ENCODE measurements at regions not wholly inside any gene's neighbourhood (a gene's known extent, or its start where the extent isn't known, plus 50 kb on each side); places are given as distances from the start of the nearest gene placed in this dataset.

DNA sequence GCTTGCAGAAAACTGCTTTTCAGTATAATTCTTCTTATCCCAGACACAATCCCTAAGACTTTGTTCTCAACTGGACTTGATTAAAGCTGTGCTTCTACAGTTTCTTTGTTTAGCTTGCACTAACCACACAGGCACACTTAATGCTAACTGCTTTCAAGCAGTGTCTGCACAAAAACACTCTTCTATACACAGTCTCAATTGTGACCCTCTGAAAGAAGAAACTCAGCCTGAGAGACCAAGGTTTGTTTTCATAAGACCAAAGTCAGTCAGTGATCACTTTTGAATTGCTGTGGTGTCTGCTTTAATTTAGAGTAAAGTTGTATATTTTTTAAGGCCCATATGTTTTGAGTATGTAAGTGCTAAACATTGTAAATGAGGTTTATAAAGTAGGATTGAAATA lies 431.2 kb downstream of the KCTD12 start:
- Histone ChIP-seq H3K4me1 (ENCODE audit: low read length) (no peaks in the 10 kb centered on the region), H4K20me1 (ENCODE audit: insufficient read depth, low read length) (no peaks in the 10 kb centered on the region), H3K9me2 (replicated peaks; ENCODE audit: insufficient read depth, low read length) (no peaks in the 10 kb centered on the region), H3K4me3 (ENCODE audit: low read length) (no peak overlapping the region), H3F3A (ENCODE audit: insufficient read depth, low read length) (no peaks in the 10 kb centered on the region), H3K36me3 (replicated peaks; ENCODE audit: insufficient read depth, low read length) (no peaks in the 10 kb centered on the region), H3K27ac (ENCODE audit: low read length) (no peak overlapping the region), H3K79me2 (ENCODE audit: low read length) (no peaks in the 10 kb centered on the region), H3K27me3 (replicated peaks; ENCODE audit: insufficient read depth, low read length) (no peaks in the 10 kb centered on the region), H3K9me3 (replicated peaks; ENCODE audit: insufficient read depth, low read length) (no peaks in the 10 kb centered on the region), H3K4me2 (ENCODE audit: low read depth, low read length) (no peak overlapping the region), H3K9ac (ENCODE audit: low read length) (no peak overlapping the region), H2AFZ (ENCODE audit: low read length) (no peak overlapping the region)
- TF ChIP-seq EZH2 (optimal IDR thresholded peaks at IDR 0.05; ENCODE audit: low read depth, low read length) (no peak), EZH2phosphoT487 (IDR thresholded peaks at IDR 0.05; ENCODE audit: low read length) (no peak)
- TF ChIP-seq, protein P1, sequence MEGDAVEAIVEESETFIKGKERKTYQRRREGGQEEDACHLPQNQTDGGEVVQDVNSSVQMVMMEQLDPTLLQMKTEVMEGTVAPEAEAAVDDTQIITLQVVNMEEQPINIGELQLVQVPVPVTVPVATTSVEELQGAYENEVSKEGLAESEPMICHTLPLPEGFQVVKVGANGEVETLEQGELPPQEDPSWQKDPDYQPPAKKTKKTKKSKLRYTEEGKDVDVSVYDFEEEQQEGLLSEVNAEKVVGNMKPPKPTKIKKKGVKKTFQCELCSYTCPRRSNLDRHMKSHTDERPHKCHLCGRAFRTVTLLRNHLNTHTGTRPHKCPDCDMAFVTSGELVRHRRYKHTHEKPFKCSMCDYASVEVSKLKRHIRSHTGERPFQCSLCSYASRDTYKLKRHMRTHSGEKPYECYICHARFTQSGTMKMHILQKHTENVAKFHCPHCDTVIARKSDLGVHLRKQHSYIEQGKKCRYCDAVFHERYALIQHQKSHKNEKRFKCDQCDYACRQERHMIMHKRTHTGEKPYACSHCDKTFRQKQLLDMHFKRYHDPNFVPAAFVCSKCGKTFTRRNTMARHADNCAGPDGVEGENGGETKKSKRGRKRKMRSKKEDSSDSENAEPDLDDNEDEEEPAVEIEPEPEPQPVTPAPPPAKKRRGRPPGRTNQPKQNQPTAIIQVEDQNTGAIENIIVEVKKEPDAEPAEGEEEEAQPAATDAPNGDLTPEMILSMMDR (IDR thresholded peaks at IDR 0.05; ENCODE audit: low read length), result no peak
- DNase-seq, result no peak

DNA sequence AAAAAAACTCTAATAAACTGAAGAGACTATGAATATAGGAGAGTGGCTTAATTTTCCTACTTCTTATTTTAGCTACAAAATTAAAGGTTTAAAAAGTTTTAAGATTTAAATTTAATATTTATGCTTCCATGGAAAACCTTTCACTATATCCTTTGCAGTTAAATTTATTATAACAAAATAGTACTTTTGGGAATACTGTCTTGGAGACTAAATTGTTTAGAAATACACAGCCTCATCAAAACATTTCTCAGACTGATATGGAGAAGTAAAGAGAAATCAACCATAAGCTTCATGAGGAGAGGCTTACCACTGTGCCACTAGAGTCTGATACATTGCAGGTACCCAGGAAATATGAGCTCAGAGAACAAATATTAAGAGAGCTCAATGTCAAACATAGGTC lies 436.5 kb downstream of the KCTD12 start:
- no peaks in the 10 kb centered on the region for H4K20me1 ChIP-seq (ENCODE audit: insufficient read depth, low read length)
- DNase-seq, result no peak
- no peaks in the 10 kb centered on the region for H3K79me2 ChIP-seq (ENCODE audit: low read length)
- H3F3A ChIP-seq (ENCODE audit: insufficient read depth, low read length), result no peaks in the 10 kb centered on the region
- no peaks in the 10 kb centered on the region for H3K9me3 ChIP-seq (replicated peaks; ENCODE audit: insufficient read depth, low read length)
- H3K36me3 ChIP-seq (replicated peaks; ENCODE audit: insufficient read depth, low read length), result no peaks in the 10 kb centered on the region
- no peaks in the 10 kb centered on the region for H3K27me3 ChIP-seq (replicated peaks; ENCODE audit: insufficient read depth, low read length)
- no peak overlapping the region for H3K9ac ChIP-seq (ENCODE audit: low read length)
- no peaks in the 10 kb centered on the region for H3K4me1 ChIP-seq (ENCODE audit: low read length)
- H3K4me3 ChIP-seq (ENCODE audit: low read length), result no peak overlapping the region
- no peaks in the 10 kb centered on the region for H3K9me2 ChIP-seq (replicated peaks; ENCODE audit: insufficient read depth, low read length)
- no peak overlapping the region for H3K4me2 ChIP-seq (ENCODE audit: low read depth, low read length)
- H3K27ac ChIP-seq (ENCODE audit: low read length), result no peak overlapping the region
- no peak overlapping the region for H2AFZ ChIP-seq (ENCODE audit: low read length)
- TF ChIP-seq, protein P1 (IDR thresholded peaks at IDR 0.05; ENCODE audit: low read length), result no peak
- no peak for TF ChIP-seq EZH2phosphoT487 (IDR thresholded peaks at IDR 0.05; ENCODE audit: low read length)
- no peak for TF ChIP-seq EZH2 (optimal IDR thresholded peaks at IDR 0.05; ENCODE audit: low read depth, low read length)

DNA sequence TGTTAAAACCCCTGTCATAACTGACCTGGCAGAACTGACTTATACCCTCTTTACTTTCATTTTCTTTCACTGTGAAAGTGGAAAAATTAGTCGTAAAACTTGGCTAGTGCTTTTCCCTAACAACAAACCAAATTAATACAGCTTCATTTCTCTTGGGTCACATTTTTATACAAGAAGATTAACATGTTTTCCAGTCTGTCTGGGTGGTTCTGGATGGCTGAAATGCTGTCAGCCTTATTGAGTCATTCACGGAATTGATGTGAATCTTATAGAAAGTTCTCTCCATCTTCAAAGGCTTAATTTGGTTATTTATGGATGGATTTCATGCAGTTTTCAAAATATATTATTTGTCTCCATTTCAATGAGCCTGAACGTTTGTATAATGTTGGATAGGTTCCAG lies 440.0 kb downstream of the KCTD12 start:
- H3K9ac ChIP-seq (ENCODE audit: low read length), result no peak overlapping the region
- no peak overlapping the region for H3K4me2 ChIP-seq (ENCODE audit: low read depth, low read length)
- H3K9me3 ChIP-seq (replicated peaks; ENCODE audit: insufficient read depth, low read length), result no peaks in the 10 kb centered on the region
- H3K9me2 ChIP-seq (replicated peaks; ENCODE audit: insufficient read depth, low read length), result no peaks in the 10 kb centered on the region
- DNase-seq, result no peak
- no peak overlapping the region for H3K4me3 ChIP-seq (ENCODE audit: low read length)
- no peaks in the 10 kb centered on the region for H3K4me1 ChIP-seq (ENCODE audit: low read length)
- H3F3A ChIP-seq (ENCODE audit: insufficient read depth, low read length), result no peaks in the 10 kb centered on the region
- no peak overlapping the region for H2AFZ ChIP-seq (ENCODE audit: low read length)
- no peaks in the 10 kb centered on the region for H3K36me3 ChIP-seq (replicated peaks; ENCODE audit: insufficient read depth, low read length)
- H4K20me1 ChIP-seq (ENCODE audit: insufficient read depth, low read length), result no peaks in the 10 kb centered on the region
- TF ChIP-seq, protein P1 (IDR thresholded peaks at IDR 0.05; ENCODE audit: low read length), result no peak
- no peak for TF ChIP-seq EZH2 (optimal IDR thresholded peaks at IDR 0.05; ENCODE audit: low read depth, low read length)
- no peak for TF ChIP-seq EZH2phosphoT487 (IDR thresholded peaks at IDR 0.05; ENCODE audit: low read length)
- no peaks in the 10 kb centered on the region for H3K27me3 ChIP-seq (replicated peaks; ENCODE audit: insufficient read depth, low read length)
- no peaks in the 10 kb centered on the region for H3K79me2 ChIP-seq (ENCODE audit: low read length)
- no peak overlapping the region for H3K27ac ChIP-seq (ENCODE audit: low read length)

Measured in MM.1S (cell line).